NCI-H2227 (cell line): ENCODE measurements at regions not wholly inside any gene's neighbourhood (a gene's known extent, or its start where the extent isn't known, plus 50 kb on each side); places are given as distances from the start of the nearest gene placed in this dataset.

Source experiments
- DNase-seq: peaks from one replicate; lab custom pipeline; 2025; ENCODE audit not compliant: unreplicated experiment; lab: John Stamatoyannopoulos, UW

DNA sequence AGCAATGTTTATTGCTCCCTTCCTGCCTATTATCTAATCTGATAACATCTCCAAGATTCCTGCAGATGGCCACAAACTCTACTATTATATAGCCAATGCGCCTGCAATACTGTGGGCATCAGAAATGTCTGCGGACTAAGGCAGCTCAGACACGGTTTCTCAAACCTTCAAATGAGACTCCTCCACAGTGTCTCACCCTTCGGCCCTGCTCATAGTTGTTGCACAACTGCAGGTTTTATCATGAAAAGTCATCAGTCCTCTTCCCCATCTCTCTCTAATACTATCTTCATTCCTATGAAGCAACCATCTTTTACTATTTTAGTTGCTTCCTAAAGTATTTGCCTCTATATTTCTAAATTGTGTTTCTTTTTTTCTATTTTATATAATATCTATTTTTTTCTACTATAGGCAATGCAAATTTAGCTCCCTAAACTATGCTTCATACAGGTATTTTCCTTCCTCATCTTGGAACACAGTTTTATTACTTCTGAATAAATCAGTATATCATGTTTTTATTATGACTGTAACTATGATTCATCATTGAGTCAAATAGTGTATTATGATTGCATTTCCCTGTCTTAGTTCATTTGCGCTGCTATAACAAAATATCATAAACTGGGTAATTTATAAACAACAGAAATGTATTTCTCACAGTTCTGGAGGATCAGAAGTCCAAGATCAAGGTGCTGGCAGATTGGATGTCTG lies 129.7 kb upstream of the EDNRA start:
- no peak for DNase-seq

GRCh38 chr4:147354237-147354636 lies 126.7 kb upstream of the EDNRA start:
- no peak for DNase-seq

GRCh38 chr4:147355032-147355656 lies 125.8 kb upstream of the EDNRA start:
- DNase-seq, result no peak

DNA sequence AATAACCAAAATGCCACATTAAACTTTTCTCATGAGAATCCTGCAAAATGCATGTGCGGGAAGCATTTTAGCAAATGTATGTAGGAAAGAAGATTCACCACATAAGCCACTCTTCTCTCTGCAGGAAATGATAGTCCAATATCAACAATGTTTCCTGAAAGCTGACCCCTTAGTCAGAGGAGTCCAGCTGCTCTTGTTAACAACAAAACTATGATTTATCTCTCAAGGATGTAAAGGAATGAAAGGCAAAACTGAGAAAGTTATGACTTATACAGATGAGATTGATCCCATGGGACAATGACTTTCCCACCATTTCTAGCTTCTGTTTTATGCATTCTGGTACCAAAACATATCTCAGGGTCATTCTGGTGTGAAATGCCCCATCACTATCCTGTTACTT lies 125.0 kb upstream of the EDNRA start:
- no peak for DNase-seq

- no peak for DNase-seq
Measured at GRCh38 chr4:147360301-147360700, 120.6 kb upstream of the EDNRA start.

- DNase-seq, result no peak
Measured at GRCh38 chr4:147361726-147362125, 119.2 kb upstream of the EDNRA start.

- DNase-seq, result no peak
Measured at GRCh38 chr4:147362938-147363337, 118.0 kb upstream of the EDNRA start.

- no peak for DNase-seq
Measured at GRCh38 chr4:147363514-147363913, 117.4 kb upstream of the EDNRA start.

- DNase-seq, result no peak
Measured at GRCh38 chr4:147365396-147365795, 115.5 kb upstream of the EDNRA start.

- no peak for DNase-seq
Measured at GRCh38 chr4:147366164-147366563, 114.7 kb upstream of the EDNRA start.

DNA sequence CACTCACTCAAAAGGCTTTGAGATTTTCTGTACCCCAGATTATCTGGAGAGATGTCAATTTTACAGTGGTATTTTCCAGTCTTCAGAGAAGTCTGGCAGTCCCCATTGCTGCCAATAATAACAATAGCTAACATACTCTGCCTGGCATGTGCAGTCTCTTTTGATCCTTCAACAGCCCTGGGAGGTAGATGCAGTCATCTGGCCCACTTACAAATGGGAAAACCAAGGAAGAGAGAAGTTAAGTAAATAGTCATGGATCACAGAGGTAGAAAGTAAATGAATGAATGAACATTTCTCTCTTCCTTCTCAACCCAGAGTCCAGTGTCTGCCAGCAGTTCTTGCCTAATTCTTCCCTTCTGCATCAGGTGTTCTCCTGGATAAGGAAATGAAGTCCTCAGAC lies 113.0 kb upstream of the EDNRA start:
- no peak for DNase-seq

DNA sequence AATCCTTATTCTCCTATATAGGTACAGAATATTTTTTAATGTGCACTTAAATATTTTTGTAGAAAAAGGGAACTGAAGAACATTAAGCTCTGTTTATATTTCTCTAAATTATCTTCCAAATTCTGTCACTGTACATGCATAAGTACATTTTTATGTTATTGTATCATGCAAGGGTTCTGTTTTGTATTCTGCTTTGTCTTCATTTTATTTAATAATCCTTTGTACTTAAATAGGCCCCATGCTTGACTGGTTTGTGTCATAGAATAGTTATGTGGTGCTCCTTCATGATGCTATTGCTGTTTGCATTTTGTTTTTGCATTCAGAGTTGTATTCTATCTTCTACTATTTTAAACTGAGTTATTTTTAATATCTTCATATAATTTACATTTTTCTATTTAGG lies 111.9 kb upstream of the EDNRA start:
- DNase-seq, result no peak

DNA sequence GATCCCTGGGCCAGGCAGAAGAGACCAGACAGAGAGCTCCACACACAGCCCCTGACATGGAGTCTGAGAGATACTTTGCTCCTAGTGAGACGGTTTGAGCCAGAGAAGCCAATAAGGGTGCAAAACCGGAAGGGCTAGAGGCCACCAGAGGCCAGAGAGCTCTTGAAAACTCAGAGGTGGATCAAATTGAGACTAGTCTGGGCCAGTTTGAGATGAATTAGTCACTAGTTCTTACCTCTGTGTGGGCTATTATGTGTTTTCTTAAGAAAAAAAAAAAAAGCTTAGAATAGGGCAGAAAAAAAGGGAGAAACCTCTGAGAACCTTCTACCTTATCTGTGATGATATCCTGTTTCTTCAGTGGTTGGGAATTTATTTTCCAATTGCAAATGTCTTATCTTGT lies 110.4 kb upstream of the EDNRA start:
- DNase-seq, result no peak

- DNase-seq, result no peak
Measured at GRCh38 chr4:147370881-147371280, 110.0 kb upstream of the EDNRA start.

DNA sequence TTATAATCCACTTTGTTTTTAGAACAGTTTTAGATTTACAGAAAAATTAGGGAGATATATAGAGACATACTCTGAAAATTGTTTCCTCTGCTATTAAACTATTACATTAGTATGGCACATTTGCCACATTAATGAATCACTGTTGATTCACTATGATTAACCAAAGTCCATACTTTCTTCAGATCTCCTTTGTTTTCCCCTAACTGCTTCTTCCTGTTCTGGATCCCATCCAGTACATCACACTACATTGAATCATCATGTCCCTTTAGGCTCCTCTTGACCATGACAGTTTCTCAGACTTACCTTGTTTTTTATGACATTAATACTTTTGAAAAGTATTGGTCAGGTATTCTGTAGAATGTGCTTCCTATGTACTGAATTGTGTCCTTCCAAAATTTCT lies 109.2 kb upstream of the EDNRA start:
- DNase-seq, result no peak

DNA sequence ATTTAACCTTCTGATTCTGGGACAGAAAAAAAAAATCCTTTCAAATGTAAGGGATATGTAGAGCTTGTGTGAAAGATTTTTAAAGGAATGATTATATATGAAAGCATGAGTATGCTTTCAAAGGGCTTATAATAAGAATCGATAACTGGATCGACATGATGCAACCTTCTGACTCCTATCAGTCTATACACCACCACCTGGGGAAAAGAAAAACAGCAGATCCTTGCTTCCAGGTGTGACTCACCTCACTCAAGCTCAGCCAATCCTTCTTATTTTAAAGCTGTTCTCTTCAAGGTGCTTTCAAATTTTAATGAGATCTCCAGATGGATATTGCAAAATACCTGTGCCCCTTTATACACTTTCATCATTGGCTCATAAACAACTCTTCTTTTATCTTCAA lies 102.1 kb upstream of the EDNRA start:
- no peak for DNase-seq

GRCh38 chr4:147381749-147382148 lies 99.1 kb upstream of the EDNRA start:
- DNase-seq, result no peak

GRCh38 chr4:147388018-147388417 lies 92.9 kb upstream of the EDNRA start:
- DNase-seq, result no peak

- no peak for DNase-seq
Measured at GRCh38 chr4:147396105-147396504, 84.8 kb upstream of the EDNRA start.

DNA sequence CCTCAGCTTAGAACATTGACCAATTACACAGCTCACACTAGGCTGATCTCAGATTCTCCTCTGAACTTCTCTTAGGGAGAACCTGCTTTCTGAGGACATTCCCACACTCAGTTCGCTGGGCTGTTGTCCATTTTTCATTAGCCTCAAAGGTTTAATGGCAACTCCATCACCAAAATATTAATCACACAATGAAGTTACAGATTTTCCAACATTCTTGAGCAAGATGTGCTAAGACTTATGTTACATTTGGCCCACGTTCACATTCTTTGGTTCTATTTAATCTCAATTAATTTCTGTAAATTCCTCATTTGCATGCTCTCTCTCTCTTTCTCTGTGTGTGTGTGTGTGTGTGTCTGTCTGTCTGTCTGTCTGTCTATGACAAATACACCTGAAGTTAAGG lies 82.3 kb upstream of the EDNRA start:
- no peak for DNase-seq

- no peak for DNase-seq
Measured at GRCh38 chr4:147400721-147401120, 80.2 kb upstream of the EDNRA start.

DNA sequence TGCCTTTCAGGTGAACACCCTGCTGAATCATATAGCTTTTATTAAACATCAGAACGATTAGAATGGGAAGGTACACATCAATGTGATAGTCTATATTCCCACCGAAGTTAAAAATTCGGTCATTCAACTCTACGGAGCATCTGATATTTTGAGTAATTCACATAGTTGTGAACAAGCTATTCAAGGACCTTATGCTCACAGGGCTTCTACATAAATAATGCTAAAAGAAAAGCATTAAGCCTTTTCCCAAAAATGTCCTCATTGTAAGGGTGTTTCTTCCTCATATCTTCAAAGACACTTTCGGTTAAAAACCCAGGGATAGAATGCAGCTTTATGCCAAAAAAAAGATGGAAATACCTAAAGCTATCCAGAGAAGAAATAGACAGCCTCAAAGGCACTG lies 79.7 kb upstream of the EDNRA start:
- DNase-seq, result no peak
